ENCODE measurements at regions not wholly inside any gene's neighbourhood (a gene's known extent, or its start where the extent isn't known, plus 50 kb on each side); places are given as distances from the start of the nearest gene placed in this dataset.

DNA sequence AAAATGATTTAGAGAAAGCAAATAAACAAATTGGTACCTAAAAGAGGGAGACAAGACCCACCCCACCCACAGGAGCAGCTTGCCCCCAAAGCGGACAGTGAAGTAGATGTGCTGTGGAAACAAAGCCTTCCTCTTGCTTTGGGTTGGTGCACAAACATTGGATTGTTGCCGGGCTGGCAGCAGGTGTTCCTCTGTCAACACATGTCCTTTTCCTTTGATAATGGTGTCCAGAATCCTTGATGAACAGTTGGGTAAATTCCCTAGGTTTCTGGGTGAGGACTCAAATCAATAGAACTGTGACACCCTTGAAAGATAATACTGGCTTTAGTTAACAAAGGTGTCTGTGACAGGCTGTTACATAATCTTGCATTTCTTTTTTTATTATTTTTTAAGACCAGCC, 311.8 kb downstream of the SPRY2 start:
- peak in 2 of 3 experiments; percentile 25 to 64 for DNase-seq

DNA sequence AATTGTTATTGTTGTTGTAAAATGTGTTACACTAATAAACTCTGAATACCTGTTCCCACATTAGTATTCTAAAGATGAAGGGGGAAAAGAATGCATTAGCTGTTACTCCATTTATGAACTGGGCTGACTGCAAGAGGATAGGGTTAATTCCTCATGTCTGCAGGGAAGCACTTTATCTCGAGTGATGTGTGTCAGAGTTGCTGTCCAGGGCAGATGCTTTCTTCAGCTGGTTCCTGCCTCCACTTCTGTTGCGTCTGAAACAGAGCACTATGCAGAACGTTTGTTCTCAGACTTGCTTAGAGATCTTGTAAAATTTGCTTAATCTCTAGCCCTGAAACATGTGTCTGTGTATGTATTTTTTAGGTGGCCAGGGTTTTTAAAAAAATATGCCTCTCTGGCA, 318.8 kb downstream of the SPRY2 start:
- DNase-seq, result no peak

DNA sequence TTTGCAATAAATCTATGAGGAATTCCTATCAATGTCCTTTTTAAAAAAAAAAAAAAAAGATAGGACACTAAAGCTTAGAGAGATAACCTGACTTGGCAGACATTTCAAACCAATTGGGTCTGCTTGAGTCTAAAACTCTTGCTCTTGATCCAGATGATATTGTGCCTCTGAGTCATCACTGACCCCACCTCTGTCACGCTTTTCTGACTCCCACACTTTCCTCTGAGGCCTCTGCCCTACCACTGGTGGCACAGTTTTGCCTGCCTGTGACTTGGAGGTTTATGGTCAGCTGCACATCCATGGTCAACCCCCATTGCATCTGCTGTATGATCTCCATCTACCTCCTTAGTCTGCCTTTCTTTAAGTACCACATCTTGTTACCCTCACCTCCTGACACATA, 328.7 kb downstream of the SPRY2 start:
- no peak for DNase-seq

DNA sequence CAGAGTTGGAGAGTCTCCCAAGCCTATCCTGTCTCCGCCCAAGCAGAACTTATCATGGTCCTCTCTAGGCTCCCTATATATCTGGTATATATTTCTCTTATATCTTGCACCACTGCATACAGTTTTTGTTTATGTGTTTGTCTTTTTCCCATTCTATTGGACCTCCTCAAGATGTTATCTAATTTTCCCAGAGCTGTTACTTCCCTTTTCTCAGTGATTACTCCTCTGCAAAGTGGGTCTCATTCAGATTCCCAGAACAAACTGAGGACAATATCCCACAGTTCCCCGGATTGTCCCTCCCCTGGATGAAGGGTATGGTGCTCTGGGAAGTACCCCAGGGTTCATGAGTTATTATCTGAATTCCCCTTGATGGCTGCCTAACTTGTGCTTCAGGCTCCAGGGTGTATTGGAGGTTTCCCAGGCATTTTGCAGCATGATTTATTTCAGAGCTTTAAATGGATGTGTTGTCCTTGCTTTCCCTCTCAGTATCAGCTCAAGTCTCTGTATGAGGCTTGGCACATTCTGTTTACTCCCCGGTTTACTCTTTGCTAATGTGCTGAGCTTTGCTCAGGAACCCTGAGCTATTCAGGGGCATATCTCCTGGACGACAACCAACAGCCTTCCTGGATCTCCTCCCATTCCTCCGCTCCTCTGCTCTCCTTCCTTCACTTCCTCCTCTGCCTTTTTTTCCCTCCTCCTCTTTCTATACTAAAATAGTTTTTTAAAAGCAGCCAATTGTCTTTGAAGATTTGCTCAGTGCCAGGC, 329.3 kb downstream of the SPRY2 start:
- DNase-seq, result no peak

DNA sequence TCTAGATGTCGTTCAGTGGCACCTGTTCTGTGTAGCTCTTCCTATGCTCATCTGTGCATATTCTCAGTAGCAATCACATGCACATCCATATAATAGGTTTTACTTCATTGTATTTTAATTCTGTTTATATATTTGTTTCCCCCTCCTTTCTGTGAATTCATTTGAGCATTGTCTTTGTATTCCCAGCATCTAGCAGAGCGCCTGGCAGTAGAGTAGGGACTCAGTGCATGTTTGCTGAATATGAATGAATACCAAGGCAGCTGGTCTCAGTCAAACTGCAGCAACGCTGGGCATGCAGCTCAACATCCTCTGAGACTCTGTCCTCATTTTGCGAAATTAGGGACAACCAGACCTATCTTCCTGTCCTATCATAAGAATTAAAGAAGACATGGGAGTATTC, 330.1 kb downstream of the SPRY2 start:
- DNase-seq, result no peak

DNA sequence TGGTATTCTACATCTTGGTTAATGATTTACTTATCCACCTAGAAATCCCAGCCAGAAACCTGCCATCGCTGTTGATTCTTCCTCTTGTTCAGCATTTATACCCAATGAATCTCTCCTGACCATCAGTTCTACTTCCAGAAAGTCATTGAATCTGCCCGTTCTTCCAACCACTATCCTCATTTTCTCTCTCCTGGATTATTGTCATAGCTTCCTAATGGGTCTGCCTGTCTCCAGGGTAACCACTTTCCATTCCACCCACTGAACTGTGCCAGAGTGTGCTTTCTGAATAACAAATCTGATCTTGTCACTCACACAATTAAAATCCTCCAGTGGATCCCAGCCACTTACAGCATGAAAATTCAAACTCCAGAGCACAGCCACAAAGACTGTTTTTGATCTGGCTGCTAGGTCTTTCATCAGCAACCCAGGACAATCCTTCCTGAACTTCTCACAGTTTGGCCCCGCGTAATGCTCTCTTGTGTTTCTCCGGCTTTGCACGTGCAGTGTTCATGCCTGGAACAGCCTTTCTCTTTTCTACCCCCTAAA, 330.6 kb downstream of the SPRY2 start:
- peak in 1 of 3 experiments; percentile 48 for DNase-seq

DNA sequence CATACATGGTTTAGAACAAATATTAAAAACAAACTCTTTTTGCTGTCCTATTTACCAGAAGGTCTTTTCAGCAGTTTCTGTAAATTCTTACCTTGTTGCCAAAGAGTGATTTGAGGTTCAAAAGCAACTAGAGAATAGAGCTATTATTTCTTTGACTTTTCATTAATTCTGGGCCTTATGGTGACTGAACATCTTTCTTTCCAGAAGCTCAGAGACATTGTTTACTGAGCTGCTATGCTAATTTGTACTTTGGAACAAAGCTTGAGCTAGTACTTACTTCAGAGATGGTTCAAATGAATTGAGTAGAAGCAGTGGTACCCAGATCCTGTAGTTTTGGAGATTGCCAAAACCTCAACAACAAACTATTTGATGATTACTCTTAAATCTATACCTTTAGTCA, 331.2 kb downstream of the SPRY2 start:
- DNase-seq, result no peak

DNA sequence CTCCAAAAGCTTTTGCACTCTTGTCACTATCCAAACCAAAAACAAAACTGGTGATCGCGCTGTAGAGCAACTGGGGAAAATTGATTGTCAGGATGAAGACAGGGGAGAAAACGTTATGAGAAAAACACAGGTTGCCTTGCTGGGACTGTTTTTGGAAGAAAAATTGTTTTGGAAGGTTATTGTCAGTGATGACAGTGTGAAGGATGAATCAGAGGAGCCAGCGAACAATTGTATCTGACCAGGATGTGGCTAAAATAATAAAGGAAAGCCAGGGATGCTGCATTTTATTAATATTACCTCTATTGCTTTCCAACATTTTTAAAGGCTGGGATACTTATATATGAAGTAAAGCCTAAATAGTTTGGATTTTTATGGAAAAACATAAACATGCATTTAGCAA, 334.0 kb downstream of the SPRY2 start:
- DNase-seq, result no peak

DNA sequence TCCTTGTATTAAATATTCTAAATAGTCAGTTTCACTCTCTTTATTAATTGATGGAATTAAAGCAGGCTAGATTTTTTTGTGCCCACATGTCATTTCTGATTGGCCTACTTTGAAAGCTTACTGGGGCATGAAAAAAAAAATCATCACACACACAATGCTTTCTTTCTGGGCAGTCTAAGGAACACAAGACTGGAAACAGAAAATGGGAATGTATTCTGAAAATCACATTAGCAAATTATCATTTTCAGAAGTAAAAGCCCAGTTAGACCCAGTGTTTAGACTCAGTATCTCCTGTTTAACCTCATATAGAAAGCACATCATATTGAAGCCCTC, 339.4 kb downstream of the SPRY2 start:
- no peak for DNase-seq

DNA sequence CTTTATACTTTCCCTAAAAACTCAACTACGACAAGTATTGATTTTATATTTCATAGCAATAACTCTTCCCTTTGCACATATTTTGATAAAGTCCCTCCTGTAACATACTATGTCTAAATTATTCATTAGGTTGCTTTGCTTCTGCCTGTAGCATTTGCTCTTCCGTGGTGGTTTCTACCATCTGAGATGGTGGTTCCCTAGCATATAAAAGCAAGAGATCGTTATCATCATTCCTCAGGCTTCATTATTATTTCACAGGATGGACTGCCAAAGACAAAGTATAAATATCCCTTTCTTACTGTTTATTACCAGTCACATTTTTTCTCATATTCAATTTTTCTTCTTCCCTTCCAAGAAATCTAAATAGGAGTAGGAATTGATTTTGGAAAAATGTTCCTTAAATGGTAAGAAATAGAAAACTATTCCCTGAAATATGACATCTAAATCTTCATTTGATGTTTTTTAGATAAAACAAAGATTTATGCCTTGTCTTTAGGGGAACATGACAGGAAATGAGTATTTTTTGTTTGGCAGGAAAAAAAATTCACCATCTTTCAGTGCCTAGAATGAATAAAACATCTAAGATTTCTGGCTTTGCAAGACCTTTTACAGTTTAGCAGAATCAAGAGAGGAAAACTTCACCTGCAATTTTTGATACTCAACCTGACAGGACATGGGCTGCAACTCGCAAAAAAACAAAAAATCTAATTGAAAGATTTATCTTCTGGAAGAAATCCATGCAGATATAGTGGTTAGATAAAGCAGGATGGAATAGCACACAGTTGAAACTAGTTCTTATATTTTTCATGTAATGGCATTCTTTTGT, 340.0 kb downstream of the SPRY2 start:
- no peak for DNase-seq

DNA sequence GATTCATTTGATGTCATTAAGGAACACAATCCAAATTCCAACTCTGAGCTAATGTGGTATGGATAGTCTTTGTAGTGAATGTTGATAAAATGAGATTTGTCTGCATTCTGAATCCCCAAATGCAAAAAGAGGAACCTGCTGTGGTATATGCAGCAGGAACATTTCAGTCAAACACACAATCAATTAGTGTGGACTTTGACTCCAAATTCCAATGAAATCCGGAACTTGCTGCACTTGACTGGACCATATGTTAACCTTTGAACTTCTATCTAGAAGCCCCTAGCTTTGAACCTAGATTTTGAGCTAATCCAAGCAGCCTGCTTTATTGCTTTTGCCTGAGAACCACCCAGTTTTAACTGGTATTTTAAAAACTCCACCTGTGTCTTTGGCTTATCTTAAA, 341.3 kb downstream of the SPRY2 start:
- no peak for DNase-seq

DNA sequence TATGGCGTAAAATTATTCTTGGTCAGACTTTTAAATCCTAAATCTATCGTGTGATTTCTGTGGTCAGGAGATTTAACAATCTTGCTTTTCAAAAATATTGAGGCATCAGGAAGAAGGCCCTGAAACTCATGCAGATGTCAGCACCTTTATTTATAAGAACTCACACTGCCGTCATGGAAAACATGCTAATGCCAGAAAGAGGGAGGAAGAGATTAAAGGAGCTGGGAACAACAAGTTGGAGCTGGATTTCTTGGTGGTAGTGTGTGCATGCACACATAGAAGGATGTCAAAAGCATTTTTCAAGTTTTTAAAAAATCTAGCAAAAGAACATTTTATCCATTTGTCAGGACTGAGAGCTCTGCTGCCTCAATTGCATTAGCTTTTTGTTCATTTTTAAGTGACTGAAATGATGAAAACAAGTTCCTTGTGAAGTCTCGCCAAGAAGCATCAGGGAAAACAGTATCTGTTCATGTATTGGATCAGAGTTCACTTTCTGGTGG, 342.5 kb downstream of the SPRY2 start:
- no peak for DNase-seq

DNA sequence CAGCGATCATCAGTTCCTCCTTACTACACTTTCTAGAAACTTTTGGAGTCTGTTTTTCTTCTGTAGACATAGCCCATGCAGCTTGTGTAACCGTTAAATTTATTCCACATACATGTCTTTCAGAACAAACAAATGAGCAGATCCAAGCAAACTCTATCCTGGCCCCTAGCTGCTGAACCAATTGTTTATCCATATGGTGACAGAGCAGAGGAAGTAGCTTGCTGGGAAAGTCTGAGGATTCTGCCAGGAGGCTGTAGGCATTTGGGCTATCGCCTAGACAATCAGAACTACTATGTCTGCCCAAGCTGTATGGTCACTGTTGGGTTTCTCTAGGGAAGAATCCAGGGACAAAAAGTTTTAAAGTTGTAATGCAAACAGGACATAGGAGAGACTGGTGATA, 343.7 kb downstream of the SPRY2 start:
- DNase-seq, result no peak

DNA sequence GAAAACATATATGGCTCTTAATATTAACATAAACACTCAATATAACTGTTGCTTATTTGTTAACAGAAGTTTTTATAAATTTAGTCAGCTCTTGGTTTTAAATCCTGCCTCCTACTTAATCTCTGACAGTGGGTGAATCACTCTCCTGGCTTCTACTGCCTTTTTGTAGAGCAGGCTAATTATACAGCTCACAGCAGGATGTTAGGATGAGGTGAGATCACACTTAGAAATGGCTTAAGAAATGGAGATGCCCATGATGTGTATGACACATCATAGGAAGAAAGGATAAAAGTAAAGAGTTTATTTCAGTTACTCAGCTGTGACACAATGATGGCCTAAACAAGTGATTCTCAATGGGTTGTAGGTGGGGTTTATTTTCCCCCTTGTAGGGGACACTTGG, 345.6 kb downstream of the SPRY2 start:
- peak in 1 of 3 experiments; percentile 32 for DNase-seq

DNA sequence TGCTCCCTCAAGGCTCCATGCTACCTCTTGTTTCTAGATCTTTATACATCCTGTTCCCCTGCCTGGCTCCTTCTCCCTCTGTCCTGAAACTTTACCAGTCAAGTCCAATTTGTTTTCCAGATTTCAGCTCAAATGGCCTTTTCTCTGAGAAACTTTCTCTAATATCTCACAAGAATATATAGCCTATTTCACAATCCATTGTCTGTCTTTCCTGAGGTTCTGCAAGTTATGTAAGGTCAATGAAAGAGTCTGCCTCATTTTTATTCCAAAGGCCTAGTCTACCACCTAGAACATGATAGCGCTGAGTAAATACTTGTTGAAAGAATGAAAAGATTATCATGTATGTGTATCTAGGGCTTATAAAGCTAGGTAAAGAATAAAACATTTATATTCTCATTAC, 348.8 kb downstream of the SPRY2 start:
- DNase-seq, result no peak

DNA sequence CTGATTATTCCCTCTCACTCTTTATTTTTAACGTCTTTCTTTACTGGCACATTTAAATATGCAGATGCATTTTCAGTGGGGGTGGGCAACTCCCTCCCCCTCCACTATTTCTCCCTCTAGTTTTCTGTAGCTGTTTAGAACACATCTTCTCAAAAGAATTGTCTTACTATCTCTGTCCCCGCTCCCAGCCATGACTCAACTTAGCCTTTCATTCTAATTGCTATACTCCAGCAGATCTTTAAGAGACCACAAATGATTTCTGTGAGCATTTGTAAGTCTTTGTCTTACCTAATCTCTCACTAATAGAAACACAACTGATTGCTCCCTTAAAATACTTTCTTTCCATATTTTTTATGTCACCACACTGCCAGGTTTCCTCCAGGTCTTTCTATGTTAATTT, 350.9 kb downstream of the SPRY2 start:
- DNase-seq, result no peak

DNA sequence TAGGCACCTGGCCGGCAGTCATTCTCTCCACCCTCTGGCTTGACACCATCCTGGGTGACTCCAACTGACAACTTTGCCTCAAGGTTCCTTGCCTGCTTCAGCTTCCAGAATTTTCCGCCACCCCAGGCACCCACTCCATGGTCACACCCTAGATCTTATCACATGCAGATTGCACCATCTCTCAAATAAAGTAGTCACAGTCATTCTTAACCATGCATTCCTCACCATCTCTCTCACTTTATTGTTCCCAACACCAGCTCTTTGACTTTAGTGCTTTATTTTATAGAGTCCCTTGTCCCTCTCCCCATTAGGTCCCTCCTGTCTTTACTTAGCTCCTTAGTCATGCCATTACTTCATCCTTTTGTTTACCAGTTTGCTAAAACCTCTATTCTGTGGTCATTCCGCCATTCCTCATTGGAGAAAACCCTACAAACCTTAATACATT, 351.7 kb downstream of the SPRY2 start:
- no peak for DNase-seq

DNA sequence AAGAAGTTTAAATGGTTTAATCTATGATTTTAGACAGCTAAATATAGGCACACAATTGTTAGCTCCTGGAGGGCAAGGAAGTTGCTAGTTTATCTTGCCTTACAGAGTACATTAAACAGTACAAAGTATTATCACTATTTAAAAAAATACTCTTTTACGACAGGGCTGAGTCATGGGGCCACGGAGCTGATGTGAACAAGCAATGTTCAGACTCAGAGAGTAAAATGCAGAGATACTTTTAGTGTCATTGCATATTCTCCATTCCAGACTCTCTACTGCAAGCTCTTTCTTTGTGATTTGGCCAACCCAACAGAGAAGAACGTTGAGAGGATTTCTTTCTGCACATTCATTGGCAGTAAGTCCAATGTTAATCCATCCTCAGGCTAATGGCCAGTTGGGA, 352.4 kb downstream of the SPRY2 start:
- DNase-seq, result no peak

DNA sequence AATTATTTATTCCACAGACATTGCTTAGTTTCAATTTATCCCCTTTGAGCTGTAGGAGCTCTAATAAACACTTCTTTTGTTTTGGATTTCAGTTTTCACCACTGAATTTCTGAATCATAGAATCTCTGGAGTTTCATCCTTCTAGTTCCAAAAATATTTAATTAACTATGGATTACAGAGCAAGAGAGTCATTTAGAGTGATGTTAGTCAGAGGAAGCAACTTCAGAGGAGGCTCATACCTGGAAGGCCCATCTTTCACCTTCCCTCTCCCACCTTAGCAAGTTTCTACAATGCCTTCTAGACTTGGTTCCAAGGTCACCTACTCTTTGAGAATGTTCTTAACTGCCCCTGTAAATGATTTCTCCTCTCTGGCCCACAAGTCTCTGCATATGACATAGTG, 353.2 kb downstream of the SPRY2 start:
- no peak for DNase-seq

DNA sequence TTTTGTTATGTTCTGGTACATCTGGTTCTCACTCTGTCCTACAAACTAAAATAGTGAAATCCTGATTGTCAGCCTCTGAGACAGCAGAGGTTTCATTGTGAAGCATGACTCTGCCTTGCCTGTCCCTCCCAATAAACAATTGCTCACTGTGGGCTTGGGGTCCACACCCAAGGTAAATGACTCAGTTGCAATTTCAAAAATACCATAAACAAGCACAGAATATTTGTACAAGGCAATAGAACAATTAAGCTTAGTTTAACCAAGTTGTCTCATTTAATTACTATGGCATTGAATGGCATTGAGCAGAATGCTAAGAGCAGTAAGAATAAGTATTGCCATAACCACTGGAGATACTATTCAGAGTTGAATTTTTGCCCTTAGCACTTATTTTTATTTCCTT, 353.6 kb downstream of the SPRY2 start:
- no peak for DNase-seq

DNA sequence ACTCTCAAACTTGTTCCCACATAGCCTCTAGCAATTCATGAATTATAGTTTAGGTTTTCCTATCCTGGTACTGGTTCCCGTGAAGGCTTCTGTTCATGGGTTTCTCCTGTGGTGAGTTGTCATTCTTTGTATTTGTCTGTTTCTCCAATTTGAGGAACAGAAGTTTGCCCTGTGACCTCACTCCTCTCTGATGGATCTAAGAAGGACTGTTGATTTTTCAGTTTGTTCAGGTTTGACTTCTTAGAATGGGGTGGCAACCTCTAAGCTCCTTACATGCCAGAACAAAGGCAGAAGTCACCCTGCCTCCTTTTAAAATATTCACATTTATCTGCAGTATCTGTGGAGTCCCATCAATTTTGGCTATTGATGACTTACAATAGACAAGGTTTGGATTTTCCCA, 354.0 kb downstream of the SPRY2 start:
- DNase-seq, result no peak

DNA sequence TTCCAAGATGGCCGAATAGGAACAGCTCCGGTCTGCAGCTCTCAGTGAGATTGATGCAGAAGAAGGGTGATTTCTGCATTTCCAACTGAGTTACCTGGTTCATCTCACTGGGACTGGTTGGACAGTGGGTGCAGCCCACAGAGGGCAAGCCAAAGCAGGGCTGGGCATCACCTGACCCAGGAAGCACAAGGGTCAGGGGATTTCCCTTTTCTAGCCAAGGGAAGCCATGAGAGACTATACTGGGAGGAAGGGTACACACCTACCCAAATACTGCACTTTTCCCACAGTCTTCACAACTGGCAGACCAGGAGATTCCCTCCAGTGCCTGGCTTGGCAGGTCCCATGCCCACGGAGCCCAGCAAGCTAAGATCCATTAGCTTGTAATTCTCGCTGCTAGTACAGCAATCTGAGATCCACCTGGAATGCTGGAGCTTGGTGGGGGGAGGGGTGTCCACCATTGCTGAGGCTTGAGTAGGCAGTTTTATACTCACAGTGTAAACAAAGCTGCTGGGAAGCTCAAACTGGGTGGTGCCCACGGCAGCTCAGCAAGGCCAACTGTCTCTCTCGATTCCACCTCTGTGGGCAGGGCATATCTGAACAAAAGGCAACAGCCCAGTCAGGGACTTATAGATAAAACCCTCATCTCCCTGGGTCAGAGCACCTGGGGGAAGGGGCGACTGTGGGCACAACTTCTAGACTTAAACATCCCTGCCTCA, 365.8 kb downstream of the SPRY2 start:
- DNase-seq, result peak in 2 of 3 experiments; percentile 42 to 53

DNA sequence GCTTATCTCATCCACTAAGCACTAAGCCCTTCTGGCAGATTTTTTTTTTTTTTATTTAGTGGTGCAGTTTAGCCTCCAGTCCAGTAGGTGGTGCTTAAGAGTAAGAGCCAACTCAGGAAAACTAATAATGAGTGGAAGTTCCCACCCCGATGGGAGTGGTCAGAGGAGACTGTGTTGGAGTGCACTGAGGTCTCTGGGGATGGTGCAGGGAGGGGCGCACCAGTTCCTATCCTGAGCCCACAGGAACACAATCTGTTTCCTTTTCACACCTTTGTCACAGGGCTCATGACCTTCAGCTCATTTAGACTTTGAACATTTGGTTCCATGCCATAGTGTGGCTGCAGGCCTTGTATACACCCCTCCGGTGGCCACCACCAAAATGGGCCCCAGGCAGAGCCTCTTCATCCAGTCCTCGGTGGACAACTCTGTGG, 367.4 kb downstream of the SPRY2 start:
- peak in 1 of 3 experiments; percentile 16 for DNase-seq
